ENCODE measurements at regions not wholly inside any gene's neighbourhood (a gene's known extent, or its start where the extent isn't known, plus 50 kb on each side); places are given as distances from the start of the nearest gene placed in this dataset.

GRCh38 chr13:24624801-24625231 lies 55.4 kb upstream of the ATP12A start:
- Histone ChIP-seq H4K20me1 (ENCODE audit: insufficient read depth) (no peaks in the 10 kb centered on the region), H3K9me3 (no peaks in the 10 kb centered on the region), H3K27ac (ENCODE audit: low read depth in 2 of 2, low read length in 1 of 2) (no peak overlapping the region), H3K27me3 (ENCODE audit: insufficient read depth) (no peaks in the 10 kb centered on the region), H3K9me2 (no peaks in the 10 kb centered on the region), H3K36me3 (replicated peaks in 1 of 2; ENCODE audit: control insufficient read depth in 1 of 2, insufficient read depth in 2 of 2, low read length in 1 of 2) (no peaks in the 10 kb centered on the region), H3K4me2 (no peak overlapping the region), H2AFZ (ENCODE audit: low read depth) (no peak overlapping the region), H3K79me2 (ENCODE audit: insufficient read depth) (no peaks in the 10 kb centered on the region), H3K9ac (no peak overlapping the region), H3K4me3 (ENCODE audit: low read depth in 2 of 2, low read length in 1 of 2) (no peak overlapping the region), H3K4me1 (ENCODE audit: control insufficient read depth in 1 of 2, insufficient read depth in 2 of 2, low read depth in 1 of 2, low read length in 1 of 2) (no peaks in the 10 kb centered on the region), H3F3A (replicated peaks; ENCODE audit: insufficient read depth) (no peaks in the 10 kb centered on the region)
- ChIA-PET CTCF (no interaction called here), POLR2A (no interaction called here)
- no peak for TF ChIP-seq FOXM1 (IDR thresholded peaks at IDR 0.05; ENCODE audit: low read depth)
- no peak for TF ChIP-seq NRF1 (IDR thresholded peaks at IDR 0.05; ENCODE audit: low read depth, low read length)
- no peak for TF ChIP-seq MEF2A (IDR thresholded peaks at IDR 0.05; ENCODE audit: borderline replicate concordance, low read depth)
- no peak for TF ChIP-seq ZBTB33 (IDR thresholded peaks at IDR 0.05; ENCODE audit: borderline replicate concordance, low read depth)
- TF ChIP-seq USF2 (IDR thresholded peaks at IDR 0.05; ENCODE audit: borderline replicate concordance, low read depth, low read length), result no peak
- no peak for DNase-seq
- 62% methylated on average over 7 of the region's 7 CpGs for WGBS (ENCODE audit: low lambda C conversion rate)

GRCh38 chr13:24625331-24625731 lies 54.9 kb upstream of the ATP12A start:
- Histone ChIP-seq H3K9me3 (no peaks in the 10 kb centered on the region), H3K79me2 (ENCODE audit: insufficient read depth) (no peaks in the 10 kb centered on the region), H3K4me1 (ENCODE audit: control insufficient read depth in 1 of 2, insufficient read depth in 2 of 2, low read depth in 1 of 2, low read length in 1 of 2) (no peaks in the 10 kb centered on the region), H3K4me3 (ENCODE audit: low read depth in 2 of 2, low read length in 1 of 2) (no peak overlapping the region), H4K20me1 (ENCODE audit: insufficient read depth) (no peaks in the 10 kb centered on the region), H3F3A (replicated peaks; ENCODE audit: insufficient read depth) (no peaks in the 10 kb centered on the region), H3K36me3 (replicated peaks in 1 of 2; ENCODE audit: control insufficient read depth in 1 of 2, insufficient read depth in 2 of 2, low read length in 1 of 2) (no peaks in the 10 kb centered on the region), H3K27me3 (ENCODE audit: insufficient read depth) (no peaks in the 10 kb centered on the region), H3K27ac (ENCODE audit: low read depth in 2 of 2, low read length in 1 of 2) (no peak overlapping the region), H3K9me2 (no peaks in the 10 kb centered on the region), H3K9ac (no peak overlapping the region), H2AFZ (ENCODE audit: low read depth) (0 out of 2 replicates have a peak overlapping the region, but pooled peaks have one; percentile 25), H3K4me2 (no peak overlapping the region)
- WGBS (ENCODE audit: low lambda C conversion rate), result 45% methylated on average over 3 of the region's 3 CpGs
- POLR2A ChIA-PET, result no interaction called here
- no peak for DNase-seq
- CTCF ChIA-PET, result no interaction called here
- TF ChIP-seq ZBTB33 (IDR thresholded peaks at IDR 0.05; ENCODE audit: borderline replicate concordance, low read depth) (no peak), TEAD4 (IDR thresholded peaks at IDR 0.05; ENCODE audit: borderline replicate concordance, insufficient read depth) (no peak), FOXM1 (IDR thresholded peaks at IDR 0.05; ENCODE audit: low read depth) (no peak), FOSL2 (IDR thresholded peaks at IDR 0.05; ENCODE audit: borderline replicate concordance, low read depth) (no peak), GATA2 (CRISPR knock-in tag; IDR thresholded peaks at IDR 0.05) (no peak), POLR2AphosphoS5 (IDR thresholded peaks at IDR 0.05; ENCODE audit: low read depth, low read length) (no peak), CHD2 (IDR thresholded peaks at IDR 0.05; ENCODE audit: low read length, partially characterized antibody) (no peak), TCF12 (IDR thresholded peaks at IDR 0.05) (no peak), FOXJ3 (CRISPR knock-in tag; IDR thresholded peaks at IDR 0.05) (no peak), CTCF (IDR thresholded peaks at IDR 0.05) (no peak), MAX (IDR thresholded peaks at IDR 0.05; ENCODE audit: low read depth) (no peak), IRF3 (IDR thresholded peaks at IDR 0.05; ENCODE audit: low read depth, low read length) (no peak), USF2 (IDR thresholded peaks at IDR 0.05; ENCODE audit: borderline replicate concordance, low read depth, low read length) (no peak), USF1 (IDR thresholded peaks at IDR 0.05; ENCODE audit: borderline replicate concordance, low read depth) (no peak)
